NCI-H345 (cell line): ENCODE measurements at regions not wholly inside any gene's neighbourhood (a gene's known extent, or its start where the extent isn't known, plus 50 kb on each side); places are given as distances from the start of the nearest gene placed in this dataset.

Experiments used
- DNase-seq: peaks from one replicate; lab custom pipeline; 2025; lab: John Stamatoyannopoulos, UW

GRCh38 chr11:62030071-62030684 is 62.7 kb upstream of the FTH1 start:
- no peak for DNase-seq

GRCh38 chr11:62026739-62027370 is 59.4 kb upstream of the FTH1 start:
- DNase-seq = no peak

- no peak for DNase-seq
These were observed 58.2 kb upstream of the FTH1 start for GRCh38 chr11:62025487-62026105.

DNA sequence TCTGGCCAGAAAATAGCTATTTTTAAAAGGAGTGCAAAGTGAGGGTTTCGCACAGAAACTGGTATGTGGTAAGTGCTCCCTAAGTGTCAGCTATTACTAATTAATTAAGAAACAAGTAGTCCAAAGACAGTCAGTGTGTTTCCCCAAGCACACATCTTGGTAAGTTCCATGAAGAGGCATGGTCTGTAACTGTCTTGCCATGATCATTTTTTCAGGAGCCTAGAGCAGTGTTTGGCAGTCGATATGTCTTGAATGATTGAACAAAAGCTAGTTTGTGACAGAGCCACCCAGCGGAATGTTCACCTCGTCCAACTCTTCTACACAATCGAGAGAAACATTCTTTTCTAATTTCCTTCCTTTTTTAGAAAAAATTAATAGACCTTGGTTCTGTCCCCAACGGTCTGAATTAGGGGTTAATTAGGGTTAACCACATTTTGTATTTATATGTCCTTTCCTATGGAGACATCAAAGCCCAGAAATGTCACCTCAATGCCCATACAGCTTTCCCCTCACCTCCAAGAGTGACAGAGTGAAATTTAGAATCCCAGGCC is 57.6 kb upstream of the FTH1 start:
- no peak for DNase-seq

DNA sequence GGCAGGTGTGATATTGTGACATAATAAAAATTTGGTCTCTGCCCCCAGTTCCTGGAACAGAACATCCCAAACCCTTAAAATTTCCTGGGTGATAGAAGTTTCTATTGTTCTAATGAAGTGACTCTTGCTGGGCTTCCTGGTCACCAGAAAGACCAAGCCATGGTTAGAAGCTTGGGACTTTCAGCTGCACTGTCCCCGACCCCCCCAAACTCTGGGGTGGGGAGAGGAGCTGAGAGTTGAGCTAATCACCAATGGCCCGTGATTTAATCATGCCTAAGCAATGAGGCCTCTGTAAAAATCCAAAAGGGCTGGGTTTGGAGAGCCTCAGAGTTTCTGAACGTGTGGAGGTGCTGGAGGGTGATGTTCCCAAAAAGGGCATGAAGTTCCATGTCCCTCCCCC is 54.8 kb upstream of the FTH1 start:
- DNase-seq = no peak

DNA sequence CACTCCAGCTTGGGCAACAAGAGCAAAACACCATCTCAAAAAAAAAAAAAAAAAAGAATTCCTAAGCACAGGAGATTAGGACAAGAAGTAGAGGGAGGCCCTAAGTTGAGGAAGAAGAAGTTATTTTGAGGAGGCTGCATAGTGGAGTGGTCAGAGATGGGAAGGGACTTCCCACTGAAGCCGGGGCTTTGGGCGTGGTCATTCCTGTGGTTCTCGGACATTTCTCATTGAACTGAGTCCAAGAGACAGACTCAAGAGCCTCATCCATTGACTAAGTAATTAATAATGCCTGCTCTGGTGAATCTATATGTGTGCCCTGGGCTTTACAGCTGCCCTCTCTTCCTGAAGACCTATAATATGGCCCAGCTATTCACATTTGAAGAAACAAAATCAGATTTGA is 53.2 kb upstream of the FTH1 start:
- DNase-seq = no peak

DNA sequence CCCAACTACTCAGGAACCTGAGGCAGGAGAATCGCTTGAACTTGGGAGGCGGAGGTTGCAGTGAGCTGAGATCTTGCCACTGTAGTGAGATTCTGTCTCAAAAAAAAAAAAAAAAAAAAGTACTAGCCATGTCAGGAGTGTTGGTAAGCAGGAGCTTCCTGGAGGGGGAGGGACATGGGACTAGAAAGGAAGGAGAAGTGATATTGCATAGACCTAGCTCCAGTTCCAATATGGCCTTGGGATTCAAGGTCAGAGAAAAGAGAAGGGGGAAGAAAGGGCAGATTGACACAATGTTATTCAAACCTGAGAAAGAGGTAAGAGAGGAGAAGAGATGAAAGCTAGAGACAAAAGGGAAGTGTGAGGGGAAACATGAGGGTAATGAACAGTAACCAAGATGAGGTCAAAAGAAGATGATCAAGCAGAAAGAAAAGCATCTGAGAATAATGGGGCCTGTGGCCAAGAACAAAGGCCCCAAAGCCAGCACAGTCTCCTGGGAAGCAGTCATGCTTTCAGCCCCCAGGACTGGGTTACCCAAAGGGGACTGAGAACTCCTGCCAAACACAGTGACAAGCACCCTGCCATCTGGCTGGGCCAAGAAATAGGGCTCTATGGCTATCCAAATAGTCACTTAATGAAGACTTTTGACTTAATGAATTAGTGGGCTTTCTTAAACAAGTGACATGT is 51.7 kb upstream of the FTH1 start:
- no peak for DNase-seq

DNA sequence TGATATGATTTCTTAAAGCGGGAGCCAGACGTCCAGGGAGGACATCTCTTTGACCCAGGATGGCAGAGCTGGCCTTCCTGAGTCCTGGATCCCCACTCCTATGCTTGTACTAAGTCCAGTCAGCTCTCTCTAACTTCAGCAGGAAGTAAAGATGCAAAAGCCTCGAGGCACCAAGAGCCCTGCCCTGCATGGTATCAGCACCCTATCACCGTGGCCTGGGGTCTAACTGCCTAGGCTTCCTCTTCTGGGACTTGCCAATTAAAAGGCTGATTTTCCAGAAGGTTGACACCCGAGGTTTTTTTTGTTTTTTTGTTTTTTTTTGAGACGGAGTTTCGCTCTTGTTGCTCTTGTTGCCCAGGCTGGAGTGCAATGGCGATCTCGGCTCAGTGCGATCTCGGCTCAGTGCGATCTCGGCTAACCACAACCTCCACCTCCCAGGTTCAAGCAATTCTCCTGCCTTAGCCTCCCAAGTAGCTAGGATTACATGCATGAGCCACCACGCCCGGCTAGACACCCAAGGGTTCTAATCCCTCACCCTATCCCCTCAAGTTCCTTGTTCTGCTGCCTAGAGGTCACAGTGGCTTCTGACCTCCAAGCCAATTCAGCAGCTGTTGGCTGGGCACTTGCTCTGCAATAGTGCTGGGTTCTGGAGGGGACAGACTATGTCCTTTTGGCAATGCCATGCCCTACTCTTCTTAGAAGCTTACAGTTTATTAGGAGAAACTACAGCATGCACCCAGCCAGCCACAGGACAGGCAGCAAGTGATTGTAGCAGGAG is 50.6 kb upstream of the FTH1 start:
- DNase-seq = no peak
